Activated CD8-positive, alpha-beta T cell treated with anti-CD3 and anti-CD28 coated beads for 36 hours (primary cell): ENCODE measurements at regions not wholly inside any gene's neighbourhood (a gene's known extent, or its start where the extent isn't known, plus 50 kb on each side); places are given as distances from the start of the nearest gene placed in this dataset.

Experiments
- ATAC-seq: fragments of 200-7000 bp; cut with Tn5 transposase; one replicate; pipeline ENCODE4 v1.10.0; 2021; ENCODE audit warnings: mild to moderate bottlenecking, moderate library complexity
- CTCF ChIA-PET: fragments of 350-600 bp; sonication (Branson Sonifier 250); formaldehyde crosslinking; loops from one replicate; lab custom pipeline; 2021; ENCODE audit warnings: antibody characterized with exemption; lab: Charles Lee
- POLR2A ChIA-PET: fragments of 350-600 bp; sonication (Branson Sonifier 250); formaldehyde crosslinking; loops from one replicate; lab custom pipeline; 2021; ENCODE audit warnings: antibody characterized with exemption; lab: Charles Lee
- DNase-seq: peaks from one replicate; pipeline ENCODE4 v3.0.0-alpha.2; 2020
- H3K27ac Mint-ChIP-seq: one replicate; pipeline ENCODE4 v1.8.0; 2021; ENCODE audit warnings: mild to moderate bottlenecking, mixed read lengths
- H3K27me3 Mint-ChIP-seq: one replicate; pipeline ENCODE4 v1.8.0; 2021; ENCODE audit warnings: mixed read lengths
- H3K36me3 Mint-ChIP-seq: one replicate; pipeline ENCODE4 v1.8.0; 2021; ENCODE audit warnings: low read depth, mixed read lengths
- H3K4me1 Mint-ChIP-seq: one replicate; pipeline ENCODE4 v1.8.0; 2021; ENCODE audit warnings: low read depth, mixed read lengths
- H3K4me3 Mint-ChIP-seq: one replicate; pipeline ENCODE4 v1.8.0; 2021; ENCODE audit warnings: mild to moderate bottlenecking, moderate library complexity, mixed read lengths
- H3K9me3 Mint-ChIP-seq: one replicate; pipeline ENCODE4 v1.8.0; 2021; ENCODE audit warnings: mixed read lengths
- intact Hi-C: fragments of 100-400 bp; cut with micrococcal nuclease; formaldehyde crosslinking; loops from one replicate; pipeline ENCODE4 v1.10.0; 2022
- TF ChIP-seq, protein P1 (sequence below): fragments of 200-600 bp; IDR thresholded peaks from one replicate; pipeline ENCODE4 v1.8.0; 2022; ENCODE audit warnings: antibody characterized with exemption, mild to moderate bottlenecking

DNA sequence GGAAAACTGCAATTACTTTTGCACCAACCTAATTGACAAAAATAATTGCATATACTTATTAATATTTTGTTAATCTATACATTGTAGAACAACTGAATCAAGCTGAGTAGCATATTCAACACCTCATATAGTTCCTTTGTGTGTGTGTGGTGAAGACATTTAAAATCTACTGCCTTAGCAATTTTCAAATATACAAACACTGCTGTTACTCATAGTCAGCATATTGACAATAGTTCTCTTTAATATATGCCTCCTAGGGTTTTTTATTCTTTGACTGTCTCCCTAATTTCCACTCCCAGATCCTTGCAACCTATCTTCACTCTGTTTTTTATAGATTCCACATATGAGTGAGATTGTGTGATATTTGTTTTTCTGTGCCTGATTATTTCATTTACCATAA, 426.8 kb downstream of the PPARGC1A start:
- H3K4me1 Mint-ChIP-seq = no peaks in the 10 kb centered on the region
- H3K27ac Mint-ChIP-seq = no peak overlapping the region
- no peak for ATAC-seq
- H3K27me3 Mint-ChIP-seq = no peaks in the 10 kb centered on the region
- peaks cover 8% of the 10 kb centered on the region for H3K9me3 Mint-ChIP-seq
- no peaks in the 10 kb centered on the region for H3K36me3 Mint-ChIP-seq
- TF ChIP-seq, protein P1, sequence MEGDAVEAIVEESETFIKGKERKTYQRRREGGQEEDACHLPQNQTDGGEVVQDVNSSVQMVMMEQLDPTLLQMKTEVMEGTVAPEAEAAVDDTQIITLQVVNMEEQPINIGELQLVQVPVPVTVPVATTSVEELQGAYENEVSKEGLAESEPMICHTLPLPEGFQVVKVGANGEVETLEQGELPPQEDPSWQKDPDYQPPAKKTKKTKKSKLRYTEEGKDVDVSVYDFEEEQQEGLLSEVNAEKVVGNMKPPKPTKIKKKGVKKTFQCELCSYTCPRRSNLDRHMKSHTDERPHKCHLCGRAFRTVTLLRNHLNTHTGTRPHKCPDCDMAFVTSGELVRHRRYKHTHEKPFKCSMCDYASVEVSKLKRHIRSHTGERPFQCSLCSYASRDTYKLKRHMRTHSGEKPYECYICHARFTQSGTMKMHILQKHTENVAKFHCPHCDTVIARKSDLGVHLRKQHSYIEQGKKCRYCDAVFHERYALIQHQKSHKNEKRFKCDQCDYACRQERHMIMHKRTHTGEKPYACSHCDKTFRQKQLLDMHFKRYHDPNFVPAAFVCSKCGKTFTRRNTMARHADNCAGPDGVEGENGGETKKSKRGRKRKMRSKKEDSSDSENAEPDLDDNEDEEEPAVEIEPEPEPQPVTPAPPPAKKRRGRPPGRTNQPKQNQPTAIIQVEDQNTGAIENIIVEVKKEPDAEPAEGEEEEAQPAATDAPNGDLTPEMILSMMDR = no peak
- H3K4me3 Mint-ChIP-seq = no peak overlapping the region
- ChIA-PET POLR2A (no interaction called here), CTCF (no interaction called here)
- DNase-seq = no peak
- intact Hi-C loops = no loop called here

DNA sequence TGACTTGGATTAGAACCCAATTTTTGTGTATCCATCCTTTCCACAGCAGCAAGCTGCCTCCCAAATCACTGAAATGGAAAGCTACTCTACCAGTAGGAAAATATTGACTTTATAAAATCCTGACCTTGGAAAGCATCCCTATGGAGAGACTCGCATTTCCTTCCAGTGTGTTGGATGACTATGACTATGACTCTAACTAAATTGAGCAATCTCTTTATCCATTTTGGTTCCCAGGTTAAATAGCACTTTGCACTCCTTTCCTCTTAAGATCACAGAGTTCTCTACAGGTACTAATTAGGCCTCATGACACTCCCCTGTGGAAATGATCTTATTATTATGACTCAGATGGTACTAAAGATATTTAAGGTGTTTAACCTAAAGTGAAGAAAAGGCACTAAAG, 431.8 kb downstream of the PPARGC1A start:
- POLR2A ChIA-PET = no interaction called here
- Mint-ChIP-seq H3K9me3 (peaks cover 6% of the 10 kb centered on the region), H3K4me1 (no peaks in the 10 kb centered on the region), H3K27ac (no peak overlapping the region), H3K4me3 (no peak overlapping the region), H3K36me3 (no peaks in the 10 kb centered on the region), H3K27me3 (no peaks in the 10 kb centered on the region)
- CTCF ChIA-PET = no interaction called here
- intact Hi-C loops = no loop called here
- ATAC-seq = no peak
- no peak for DNase-seq
- TF ChIP-seq, protein P1 = no peak

DNA sequence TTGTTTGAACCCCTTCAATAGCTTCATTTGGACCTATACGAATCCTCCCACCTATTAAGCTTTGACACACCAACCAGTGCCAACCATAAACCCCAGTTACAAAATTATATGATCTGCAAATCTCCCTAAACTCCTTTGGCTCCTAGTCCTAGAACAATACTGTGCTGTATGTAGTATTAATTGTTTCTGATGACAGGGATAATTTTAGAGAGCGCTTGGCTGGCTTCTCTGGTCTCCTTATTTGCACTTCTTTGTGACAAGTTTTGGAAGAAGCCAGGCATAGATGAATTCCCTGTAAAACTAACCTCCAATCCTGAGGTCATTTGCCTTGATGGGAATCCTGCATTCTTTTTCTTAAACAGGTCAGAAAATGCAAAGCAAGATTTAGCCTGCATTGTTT, 433.0 kb downstream of the PPARGC1A start:
- POLR2A ChIA-PET = interaction anchor here (0.6 kb wide), 1 partner anchor 1263 kb away, joined by 3 read pairs; no protein-coding TSS in a partner anchor
- H3K4me3 Mint-ChIP-seq = no peak overlapping the region
- H3K27me3 Mint-ChIP-seq = no peaks in the 10 kb centered on the region
- H3K9me3 Mint-ChIP-seq = peaks cover 6% of the 10 kb centered on the region
- H3K27ac Mint-ChIP-seq = no peak overlapping the region
- H3K36me3 Mint-ChIP-seq = no peaks in the 10 kb centered on the region
- TF ChIP-seq, protein P1 = no peak
- H3K4me1 Mint-ChIP-seq = no peaks in the 10 kb centered on the region
- no peak for DNase-seq
- CTCF ChIA-PET = no interaction called here
- intact Hi-C loops = no loop called here
- no peak for ATAC-seq

DNA sequence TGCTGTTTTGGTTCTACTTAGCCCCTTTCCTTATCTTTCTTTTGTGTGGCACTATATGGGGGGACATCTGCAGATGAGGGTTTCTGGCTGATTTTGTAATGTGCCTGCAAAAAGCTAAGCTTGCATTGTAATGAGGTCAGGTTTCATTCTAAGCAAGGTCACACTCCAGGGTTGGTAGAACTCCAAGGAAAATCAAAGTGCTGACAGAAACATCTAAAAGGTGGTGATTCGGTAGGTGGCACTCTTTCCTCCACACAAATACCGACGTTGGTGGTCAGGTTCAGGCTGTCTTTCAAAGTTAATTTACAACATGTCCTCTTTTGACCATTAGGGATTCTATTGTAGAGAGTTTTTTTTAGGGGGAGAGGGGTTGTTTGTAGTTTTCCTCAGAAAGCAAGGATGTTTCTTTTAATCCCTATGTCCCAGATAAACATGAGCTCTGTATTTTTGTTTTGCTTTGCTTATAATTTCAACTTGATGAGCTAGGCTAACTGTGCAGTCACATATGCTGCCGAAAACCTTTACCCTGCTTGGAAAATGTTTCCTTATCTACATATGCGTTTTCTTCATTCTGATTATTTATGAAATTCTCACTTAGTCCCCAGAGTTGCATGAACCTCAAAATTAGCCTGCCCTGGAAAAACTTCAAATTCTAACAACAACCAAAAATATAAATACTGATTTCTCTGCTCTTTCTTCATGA, 434.2 kb downstream of the PPARGC1A start:
- CTCF ChIA-PET = no interaction called here
- no peak for ATAC-seq
- POLR2A ChIA-PET = no interaction called here

DNA sequence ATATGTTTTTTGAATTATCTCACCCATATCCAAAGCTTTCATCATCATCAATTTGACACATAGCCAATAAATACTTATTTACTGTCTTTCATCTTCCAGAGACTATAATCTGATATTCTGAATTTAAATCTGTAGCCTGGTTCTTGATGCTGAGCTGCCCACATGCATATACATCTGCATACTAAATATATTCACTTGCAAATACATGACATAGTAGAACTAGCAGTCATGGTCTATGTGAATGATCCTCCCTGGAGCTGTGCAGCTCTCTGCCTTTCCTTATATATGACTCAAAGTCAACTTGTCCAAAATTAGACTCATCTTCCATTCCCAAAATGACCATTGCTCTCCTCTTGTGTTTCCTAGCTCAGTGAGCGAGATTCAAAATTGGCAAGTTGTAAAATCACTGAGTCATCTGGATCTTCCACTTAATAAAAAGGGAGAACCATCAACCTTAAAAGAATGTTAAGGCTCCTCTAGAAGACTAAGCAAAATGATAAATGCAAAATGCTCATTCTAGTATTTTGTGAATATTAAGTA, 448.2 kb downstream of the PPARGC1A start:
- CTCF ChIA-PET = no interaction called here
- Mint-ChIP-seq H3K36me3 (no peaks in the 10 kb centered on the region), H3K4me1 (no peaks in the 10 kb centered on the region), H3K27ac (no peak overlapping the region), H3K4me3 (no peak overlapping the region), H3K27me3 (no peaks in the 10 kb centered on the region), H3K9me3 (peaks cover 1% of the 10 kb centered on the region)
- DNase-seq (no peak), ATAC-seq (no peak)
- intact Hi-C loops = no loop called here
- TF ChIP-seq, protein P1 = no peak
- POLR2A ChIA-PET = no interaction called here

More for the DNA sequence above, 434.2 kb downstream of the PPARGC1A start:
- Mint-ChIP-seq H3K27me3 (no peaks in the 10 kb centered on the region), H3K4me3 (no peak overlapping the region), H3K9me3 (peaks cover 6% of the 10 kb centered on the region), H3K4me1 (no peaks in the 10 kb centered on the region), H3K36me3 (no peaks in the 10 kb centered on the region), H3K27ac (no peak overlapping the region)
- TF ChIP-seq, protein P1 = no peak
- intact Hi-C loops = no loop called here
- DNase-seq = no peak
